B cell (primary cell): ENCODE measurements at regions not wholly inside any gene's neighbourhood (a gene's known extent, or its start where the extent isn't known, plus 50 kb on each side); places are given as distances from the start of the nearest gene placed in this dataset.

Experiments
- ATAC-seq: fragments of 200-7000 bp; cut with Tn5 transposase; one replicate; pipeline ENCODE4 v1.10.0; 2021; ENCODE audit warnings: low read depth, mild to moderate bottlenecking, moderate number of reproducible peaks, moderate library complexity
- CTCF ChIA-PET: fragments of 350-600 bp; sonication (Branson Sonifier 250); formaldehyde crosslinking; loops from one replicate; lab custom pipeline; 2021; ENCODE audit warnings: antibody characterized with exemption, inconsistent platforms; lab: Charles Lee
- POLR2A ChIA-PET: fragments of 350-600 bp; sonication (Branson Sonifier 250); formaldehyde crosslinking; loops from one replicate; lab custom pipeline; 2021; ENCODE audit warnings: antibody characterized with exemption; lab: Charles Lee
- DNase-seq: peaks from one replicate; pipeline ENCODE4 v3.0.0; 2013
- H2AFZ ChIP-seq: 2 replicates; pipeline ENCODE4 v1.6.1; 2012; ENCODE audit warnings: mild to moderate bottlenecking, low read depth, low read length; ENCODE audit not compliant: insufficient read depth, poor library complexity, severe bottlenecking
- H3K27ac ChIP-seq, 2 donors: 1 replicate in 1 of 2; 2 replicates in 1 of 2; pipeline ENCODE4 v1.5.1; 2012 to 2013; ENCODE audit warnings: low read length in 2 of 2, mild to moderate bottlenecking in 2 of 2, moderate library complexity in 1 of 2
- H3K27me3 ChIP-seq, 4 experiments: fragments of 200-600 bp in 1 of 4; sonication (generic) in 1 of 4; replicated peaks in 1 of 4; 1 replicate in 2 of 4; 2 replicates in 2 of 4; pipeline versions ENCODE4 v1.6.1 to v1.7.0; 2013 to 2016; ENCODE audit warnings: low read length in 3 of 4, mild to moderate bottlenecking in 2 of 4, mixed read lengths in 1 of 4, moderate library complexity in 1 of 4; ENCODE audit not compliant: insufficient read depth in 4 of 4, control insufficient read depth in 3 of 4; ENCODE audit errors: control extremely low read depth in 1 of 4
- H3K36me3 ChIP-seq, 2 experiments: replicated peaks in 1 of 2; 1 replicate in 1 of 2; 2 replicates in 1 of 2; pipeline versions ENCODE4 v1.6.1 to v1.7.1; 2013; ENCODE audit warnings: low read length in 1 of 2; ENCODE audit not compliant: insufficient read depth in 2 of 2, control insufficient read depth in 1 of 2; ENCODE audit errors: control extremely low read depth in 1 of 2, extremely low read depth in 1 of 2
- H3K4me1 ChIP-seq, 2 donors: fragments of 200-600 bp in 1 of 2; sonication (generic) in 1 of 2; 1 replicate in 1 of 2; 2 replicates in 1 of 2; pipeline versions ENCODE4 v1.5.1 to v1.6.1; 2013 to 2017; ENCODE audit warnings: low read length in 2 of 2; ENCODE audit not compliant: control insufficient read depth in 2 of 2, insufficient read depth in 2 of 2
- H3K4me2 ChIP-seq: replicated peaks from 2 replicates; pipeline ENCODE3; 2012; ENCODE audit warnings: mild to moderate bottlenecking, low read depth, low read length; ENCODE audit not compliant: poor library complexity, severe bottlenecking
- H3K4me3 ChIP-seq, 5 experiments: fragments of 200-600 bp in 1 of 5; sonication (generic) in 1 of 5; 1 replicate in 3 of 5; 2 replicates in 2 of 5; pipeline versions ENCODE4 v1.5.1 to v1.7.0; 2011 to 2016; ENCODE audit warnings: low read length in 4 of 5, mild to moderate bottlenecking in 4 of 5, low read depth in 2 of 5, control low read depth in 1 of 5, moderate library complexity in 1 of 5; ENCODE audit not compliant: insufficient read depth in 1 of 5; ENCODE audit errors: control extremely low read depth in 1 of 5, extremely low read depth in 1 of 5
- H3K79me2 ChIP-seq: fragments of 200-600 bp; sonication (generic); one replicate; pipeline ENCODE4 v1.6.0; 2016; ENCODE audit warnings: low read length; ENCODE audit not compliant: control insufficient read depth, insufficient read depth
- H3K9ac ChIP-seq: fragments of 200-600 bp; sonication (generic); 2 replicates; pipeline ENCODE4 v1.6.1; 2017; ENCODE audit warnings: mild to moderate bottlenecking, low read length, moderate library complexity
- H3K9me3 ChIP-seq, 3 donors: one replicate each; pipeline versions ENCODE4 v1.6.1 to v1.7.1; 2013; ENCODE audit warnings: low read length in 2 of 3; ENCODE audit not compliant: control insufficient read depth in 2 of 3, insufficient read depth in 1 of 3; ENCODE audit errors: control extremely low read depth in 1 of 3
- H4K20me1 ChIP-seq: 2 replicates; pipeline ENCODE4 v1.6.0; 2012; ENCODE audit warnings: mild to moderate bottlenecking, low read length; ENCODE audit not compliant: insufficient read depth, control insufficient read depth, poor library complexity, severe bottlenecking
- H3K27ac Mint-ChIP-seq: one replicate; pipeline ENCODE4 v1.8.0; 2021; ENCODE audit warnings: mixed read lengths
- H3K27me3 Mint-ChIP-seq: one replicate; pipeline ENCODE4 v1.8.0; 2021; ENCODE audit warnings: mixed read lengths
- H3K4me1 Mint-ChIP-seq: one replicate; pipeline ENCODE4 v1.8.0; 2021; ENCODE audit warnings: mixed read lengths
- H3K4me3 Mint-ChIP-seq: one replicate; pipeline ENCODE4 v1.8.0; 2021; ENCODE audit warnings: mixed read lengths
- H3K9me3 Mint-ChIP-seq: one replicate; pipeline ENCODE4 v1.8.0; 2022; ENCODE audit warnings: mixed read lengths; ENCODE audit not compliant: insufficient read depth
- CTCF ChIP-seq: fragments of 200-600 bp; IDR thresholded peaks from one replicate; pipeline ENCODE4 v1.8.0; 2022; ENCODE audit warnings: antibody characterized with exemption, mild to moderate bottlenecking
- EZH2 ChIP-seq: IDR thresholded peaks from 2 replicates; pipeline ENCODE4 v1.6.1; 2012; ENCODE audit warnings: borderline replicate concordance, low read depth, mild to moderate bottlenecking, moderate library complexity, low read length; ENCODE audit not compliant: insufficient read depth, poor library complexity, severe bottlenecking
- WGBS: methylation state at CpG from one replicate; pipeline ENCODE4 v1.1.5; 2013; ENCODE audit warnings: missing lambda C conversion rate; ENCODE audit not compliant: insufficient coverage; 5-methylcytosine and 5-hydroxymethylcytosine counted together
- intact Hi-C: fragments of 100-400 bp; cut with micrococcal nuclease; formaldehyde crosslinking; loops from one replicate; pipeline ENCODE4 v1.10.0; 2022

DNA sequence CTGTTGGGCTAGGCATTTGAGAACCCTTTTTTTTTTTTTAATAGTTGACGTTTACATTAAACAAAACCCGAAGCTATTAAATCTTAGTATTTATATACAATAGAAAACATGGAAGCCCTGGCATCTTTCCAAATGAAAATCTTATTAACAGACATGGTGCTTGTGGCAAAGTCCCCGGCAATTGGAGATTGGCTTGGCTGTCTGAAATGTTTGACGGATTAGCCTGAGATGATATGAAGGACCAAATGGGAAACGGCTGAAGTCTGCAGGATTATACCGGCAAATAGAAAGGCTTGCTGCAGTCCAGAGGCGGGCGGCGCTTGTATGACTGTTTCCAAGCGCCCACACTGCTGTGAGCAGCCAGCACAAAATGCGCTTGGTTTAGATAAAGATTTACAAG lies 105.6 kb downstream of the BUB3 start:
- intact Hi-C loops, result no loop called here
- no peak overlapping the region for H3K9ac ChIP-seq
- no peaks in the 10 kb centered on the region for H3K9me3 ChIP-seq
- H3K27me3 Mint-ChIP-seq, result peaks cover 3% of the 10 kb centered on the region
- no peak for ATAC-seq
- H3K4me3 Mint-ChIP-seq, result no peak overlapping the region
- H3K79me2 ChIP-seq, result no peaks in the 10 kb centered on the region
- H3K4me1 Mint-ChIP-seq, result no peaks in the 10 kb centered on the region
- H3K27me3 ChIP-seq, result no peaks in the 10 kb centered on the region
- no peak overlapping the region for H3K4me2 ChIP-seq
- no peaks in the 10 kb centered on the region for H4K20me1 ChIP-seq
- ChIA-PET POLR2A (no interaction called here), CTCF (no interaction called here)
- no peaks in the 10 kb centered on the region for H3K4me1 ChIP-seq
- H3K36me3 ChIP-seq, result no peaks in the 10 kb centered on the region
- no peak for DNase-seq
- no peaks in the 10 kb centered on the region for H3K9me3 Mint-ChIP-seq
- TF ChIP-seq EZH2 (no peak), CTCF (no peak)
- H3K27ac ChIP-seq, result no peak overlapping the region
- no peak overlapping the region for H3K4me3 ChIP-seq
- H2AFZ ChIP-seq, result no peak overlapping the region
- no peak overlapping the region for H3K27ac Mint-ChIP-seq
- 100% methylated on average over 6 of the region's 11 CpGs for WGBS

DNA sequence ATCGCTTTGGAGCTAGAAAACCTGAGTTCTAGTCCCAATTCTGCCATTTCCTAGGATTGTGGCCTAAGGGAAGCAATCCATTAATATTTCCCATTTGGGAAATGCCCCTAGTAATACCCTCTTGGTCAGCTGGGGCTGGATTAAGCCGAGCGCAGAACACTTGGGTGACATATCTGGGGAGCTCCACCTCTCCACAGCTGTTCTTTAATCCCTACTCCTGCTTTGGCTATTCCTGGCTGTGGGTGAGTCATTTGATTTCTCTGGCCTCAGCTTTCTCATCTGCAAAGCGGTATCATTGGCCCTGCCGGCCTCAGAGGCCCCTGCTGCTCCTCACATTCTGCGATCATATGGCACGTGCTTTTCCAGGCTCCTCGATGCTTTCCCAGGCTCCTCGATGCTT lies 108.3 kb downstream of the BUB3 start:
- no peak overlapping the region for H2AFZ ChIP-seq
- H3K79me2 ChIP-seq, result no peaks in the 10 kb centered on the region
- POLR2A ChIA-PET, result no interaction called here
- H3K36me3 ChIP-seq, result no peaks in the 10 kb centered on the region
- ATAC-seq (no peak), DNase-seq (no peak)
- Mint-ChIP-seq H3K9me3 (no peaks in the 10 kb centered on the region), H3K4me1 (no peaks in the 10 kb centered on the region), H3K27me3 (peaks cover 3% of the 10 kb centered on the region), H3K27ac (no peak overlapping the region), H3K4me3 (no peak overlapping the region)
- H3K4me3 ChIP-seq, result no peak overlapping the region
- H3K9me3 ChIP-seq, result no peaks in the 10 kb centered on the region
- CTCF ChIA-PET, result no interaction called here
- no peaks in the 10 kb centered on the region for H3K27me3 ChIP-seq
- no peaks in the 10 kb centered on the region for H3K4me1 ChIP-seq
- H3K9ac ChIP-seq, result no peak overlapping the region
- no peak overlapping the region for H3K4me2 ChIP-seq
- intact Hi-C loops, result no loop called here
- no peaks in the 10 kb centered on the region for H4K20me1 ChIP-seq
- TF ChIP-seq EZH2 (no peak), CTCF (no peak)
- WGBS, result 83% methylated on average over 9 of the region's 9 CpGs
- H3K27ac ChIP-seq, result no peak overlapping the region
